H1 (cell line): ENCODE measurements at regions not wholly inside any gene's neighbourhood (a gene's known extent, or its start where the extent isn't known, plus 50 kb on each side); places are given as distances from the start of the nearest gene placed in this dataset.

Experiments used
- CTCF ChIA-PET: fragments of 300-600 bp; sonication (Branson Sonifier 250); formaldehyde crosslinking; loops from one replicate; lab custom pipeline; 2021; ENCODE audit not compliant: partially characterized antibody; lab: Charles Lee
- POLR2A ChIA-PET: fragments of 300-600 bp; sonication (Branson Sonifier 250); formaldehyde crosslinking; loops from one replicate; lab custom pipeline; 2021; ENCODE audit warnings: inconsistent platforms; ENCODE audit not compliant: partially characterized antibody; lab: Charles Lee
- DNase-seq, 2 experiments: peaks; one replicate each; pipeline versions ENCODE4 v3.0.0 to v3.0.0-alpha.2; 2010 to 2022; ENCODE audit warnings: low spot score in 2 of 2, low read depth in 1 of 2, mixed read lengths in 1 of 2
- FAIRE-seq: peaks from 2 replicates; lab custom pipeline; 2011; peaks lifted over from hg19 to GRCh38; lab: Jason Lieb, UNC
- H2AFZ ChIP-seq: 2 replicates; pipeline ENCODE4 v1.8.1; 2012; ENCODE audit warnings: low read length, inconsistent platforms
- H2AK5ac ChIP-seq: 2 replicates; pipeline ENCODE4 v1.6.1; 2013; ENCODE audit warnings: low read depth, low read length
- H2BK120ac ChIP-seq: replicated peaks from 2 replicates; pipeline ENCODE3; 2013; ENCODE audit warnings: low read depth, low read length, inconsistent platforms
- H2BK12ac ChIP-seq: 2 replicates; pipeline ENCODE4 v1.6.1; 2013; ENCODE audit warnings: low read depth, low read length
- H2BK15ac ChIP-seq: 2 replicates; pipeline ENCODE4 v1.6.1; 2013; ENCODE audit warnings: low read length
- H2BK20ac ChIP-seq: 2 replicates; pipeline ENCODE4 v1.6.1; 2013; ENCODE audit warnings: low read length
- H2BK5ac ChIP-seq: 2 replicates; pipeline ENCODE4 v1.6.1; 2013; ENCODE audit warnings: low read depth, low read length
- H3K14ac ChIP-seq: 2 replicates; pipeline ENCODE4 v1.6.1; 2013; ENCODE audit warnings: inconsistent platforms; ENCODE audit not compliant: insufficient read length
- H3K18ac ChIP-seq: 2 replicates; pipeline ENCODE4 v1.6.1; 2013; ENCODE audit warnings: low read length; ENCODE audit errors: extremely low read depth
- H3K23ac ChIP-seq: 2 replicates; pipeline ENCODE4 v1.6.1; 2013; ENCODE audit warnings: inconsistent platforms; ENCODE audit not compliant: insufficient read length
- H3K23me2 ChIP-seq: 2 replicates; pipeline ENCODE4 v1.6.1; 2013; ENCODE audit warnings: low read depth, low read length
- H3K27ac ChIP-seq: 2 replicates; pipeline ENCODE4 v1.6.1; 2011; ENCODE audit warnings: low read depth, low read length, inconsistent platforms
- H3K27me3 ChIP-seq, 4 experiments: replicated peaks in 1 of 4; 1 replicate in 1 of 4; 2 replicates in 3 of 4; pipeline versions ENCODE4 v1.6.1 to v1.8.1; 2011 to 2013; ENCODE audit warnings: low read length in 3 of 4, mild to moderate bottlenecking in 3 of 4, inconsistent platforms in 2 of 4, mixed read lengths in 2 of 4, moderate library complexity in 1 of 4; ENCODE audit not compliant: control insufficient read depth in 3 of 4, insufficient read depth in 3 of 4; ENCODE audit errors: extremely low read depth in 1 of 4
- H3K36me3 ChIP-seq, 4 experiments: 2 replicates each; pipeline versions ENCODE4 v1.6.1 to v1.8.1; 2011 to 2013; ENCODE audit warnings: mild to moderate bottlenecking in 4 of 4, low read length in 3 of 4, moderate library complexity in 2 of 4, control low read depth in 1 of 4, inconsistent platforms in 1 of 4; ENCODE audit not compliant: insufficient read depth in 4 of 4, control insufficient read depth in 2 of 4
- H3K4ac ChIP-seq: replicated peaks from 2 replicates; pipeline ENCODE3; 2013; ENCODE audit warnings: low read length, low read depth, mixed read lengths, inconsistent platforms; ENCODE audit not compliant: insufficient read length
- H3K4me1 ChIP-seq, 4 experiments: replicated peaks in 1 of 4; 1 replicate in 1 of 4; 2 replicates in 3 of 4; pipeline versions ENCODE4 v1.6.1 to v1.8.1; 2011 to 2013; ENCODE audit warnings: low read length in 3 of 4, inconsistent platforms in 2 of 4, mixed read lengths in 1 of 4; ENCODE audit not compliant: insufficient read depth in 4 of 4, control insufficient read depth in 3 of 4
- H3K4me2 ChIP-seq, 2 experiments: 2 replicates each; pipeline versions ENCODE4 v1.6.1 to v1.8.1; 2011 to 2013; ENCODE audit warnings: low read depth in 2 of 2, low read length in 2 of 2, control low read depth in 1 of 2, inconsistent platforms in 1 of 2, mild to moderate bottlenecking in 1 of 2; ENCODE audit not compliant: insufficient read depth in 1 of 2
- H3K4me3 ChIP-seq, 4 experiments: fragments of 200-600, 300-600 bp in 1 of 4; sonication (generic), shearing (Covaris generic), sonication (Bioruptor Twin) in 1 of 4; 2 replicates each; pipeline versions ENCODE4 v1.5.1 to v1.8.1; 2011 to 2016; ENCODE audit warnings: low read length in 4 of 4, low read depth in 3 of 4, control low read depth in 2 of 4, inconsistent platforms in 2 of 4, mild to moderate bottlenecking in 2 of 4, mixed read lengths in 1 of 4, moderate library complexity in 1 of 4; ENCODE audit not compliant: insufficient read depth in 2 of 4; ENCODE audit errors: extremely low read depth in 1 of 4
- H3K56ac ChIP-seq: replicated peaks from 2 replicates; pipeline ENCODE3; 2013; ENCODE audit warnings: low read depth, mild to moderate bottlenecking, mixed read lengths, low read length, inconsistent platforms; ENCODE audit not compliant: insufficient read length
- H3K79me1 ChIP-seq: 2 replicates; pipeline ENCODE4 v1.6.1; 2013; ENCODE audit warnings: low read depth, low read length, control low read depth
- H3K79me2 ChIP-seq, 2 experiments: 2 replicates each; pipeline versions ENCODE4 v1.6.1 to v1.8.1; 2012 to 2013; ENCODE audit warnings: low read length in 2 of 2, mild to moderate bottlenecking in 2 of 2, inconsistent platforms in 1 of 2; ENCODE audit not compliant: insufficient read depth in 2 of 2, control insufficient read depth in 1 of 2
- H3K9ac ChIP-seq, 4 experiments: replicated peaks in 1 of 4; 1 replicate in 1 of 4; 2 replicates in 3 of 4; pipeline versions ENCODE4 v1.6.1 to v1.8.1; 2011 to 2013; ENCODE audit warnings: low read depth in 3 of 4, low read length in 3 of 4, control low read depth in 2 of 4, mild to moderate bottlenecking in 2 of 4, moderate library complexity in 2 of 4, inconsistent platforms in 1 of 4; ENCODE audit errors: extremely low read depth in 1 of 4
- H3K9me3 ChIP-seq, 2 experiments: 2 replicates each; pipeline versions ENCODE4 v1.6.1 to v1.8.1; 2012 to 2013; ENCODE audit warnings: mild to moderate bottlenecking in 2 of 2, moderate library complexity in 2 of 2, control low read depth in 1 of 2, inconsistent platforms in 1 of 2, low read depth in 1 of 2, low read length in 1 of 2, mixed read lengths in 1 of 2; ENCODE audit not compliant: insufficient read depth in 2 of 2
- H4K20me1 ChIP-seq, 2 experiments: replicated peaks in 1 of 2; 2 replicates each; pipeline versions ENCODE3 to v1.8.1; 2011 to 2013; ENCODE audit warnings: inconsistent platforms in 2 of 2, low read length in 2 of 2, mild to moderate bottlenecking in 1 of 2; ENCODE audit not compliant: insufficient read depth in 2 of 2, control insufficient read depth in 1 of 2
- H4K5ac ChIP-seq: 2 replicates; pipeline ENCODE4 v1.6.1; 2013; ENCODE audit warnings: low read length, low read depth, mixed read lengths, inconsistent platforms; ENCODE audit not compliant: insufficient read length
- H4K8ac ChIP-seq: 2 replicates; pipeline ENCODE4 v1.8.0; 2013; ENCODE audit warnings: mild to moderate bottlenecking, moderate library complexity, low read length, inconsistent platforms; ENCODE audit not compliant: insufficient read depth; ENCODE audit errors: extremely low read depth
- H4K91ac ChIP-seq: replicated peaks from 2 replicates; pipeline ENCODE3; 2013; ENCODE audit warnings: low read length, mixed read lengths, inconsistent platforms; ENCODE audit not compliant: insufficient read length
- ATF2 ChIP-seq: IDR thresholded peaks from 2 replicates; pipeline ENCODE4 v1.6.1; 2012; ENCODE audit warnings: low read length, inconsistent platforms
- EZH2 ChIP-seq: fragments of 200-600 bp; sonication (generic); IDR thresholded peaks from 2 replicates; pipeline ENCODE4 v1.7.1; 2012; ENCODE audit warnings: low read depth, mild to moderate bottlenecking, moderate library complexity, low read length, inconsistent platforms; ENCODE audit not compliant: severe bottlenecking
- FOSL1 ChIP-seq: IDR thresholded peaks from 2 replicates; pipeline ENCODE4 v1.6.1; 2011; ENCODE audit warnings: mild to moderate bottlenecking, low read depth, low read length, moderate library complexity; ENCODE audit not compliant: insufficient read depth
- GABPA ChIP-seq: IDR thresholded peaks from 2 replicates; pipeline ENCODE4 v1.6.1; 2011; ENCODE audit warnings: mild to moderate bottlenecking, low read length, moderate library complexity, borderline replicate concordance; ENCODE audit not compliant: insufficient read depth
- GTF2F1 ChIP-seq: IDR thresholded peaks from 2 replicates; pipeline ENCODE4 v1.6.1; 2012; ENCODE audit warnings: low read depth, low read length, improper control_type of control experiment, borderline replicate concordance
- NANOG ChIP-seq: IDR thresholded peaks from 2 replicates; pipeline ENCODE4 v1.6.1; 2011; ENCODE audit warnings: low read length, low read depth, mild to moderate bottlenecking, inconsistent platforms; ENCODE audit not compliant: insufficient read depth, poor library complexity, severe bottlenecking
- NRF1 ChIP-seq: IDR thresholded peaks from 2 replicates; pipeline ENCODE4 v1.6.1; 2011; ENCODE audit warnings: mild to moderate bottlenecking, low read depth, low read length, improper control_type of control experiment
- SAP30 ChIP-seq: fragments of 300-600 bp; sonication (generic); IDR thresholded peaks from 2 replicates; pipeline ENCODE4 v1.7.1; 2012; ENCODE audit warnings: low read length, moderate library complexity, mild to moderate bottlenecking, inconsistent platforms; ENCODE audit not compliant: insufficient read depth, insufficient replicate concordance
- SIX5 ChIP-seq: IDR thresholded peaks from 2 replicates; pipeline ENCODE4 v1.6.1; 2011; ENCODE audit warnings: mild to moderate bottlenecking, low read depth, low read length
- SP4 ChIP-seq: IDR thresholded peaks from 2 replicates; pipeline ENCODE4 v1.6.1; 2012; ENCODE audit warnings: low read length, inconsistent platforms
- TAF7 ChIP-seq: optimal IDR thresholded peaks from 2 replicates; pipeline ENCODE3; 2011; ENCODE audit warnings: low read depth, mild to moderate bottlenecking, inconsistent platforms, low read length, moderate library complexity, borderline replicate concordance
- TEAD4 ChIP-seq: IDR thresholded peaks from 2 replicates; pipeline ENCODE4 v1.6.1; 2012; ENCODE audit warnings: low read depth, low read length, inconsistent platforms, mixed read lengths
- WGBS, 2 experiments: shearing (Covaris generic) in 1 of 2; methylation state at CpG; one replicate each; pipeline versions ENCODE4 v1.1.6 to v1.1.7; 2013 to 2015; ENCODE audit warnings: low lambda C conversion rate in 2 of 2, mixed read lengths in 2 of 2, inconsistent platforms in 1 of 2, low coverage in 1 of 2, missing lambda C conversion rate in 1 of 2; ENCODE audit not compliant: insufficient replicate concordance in 2 of 2, insufficient coverage in 1 of 2, insufficient read length in 1 of 2; ENCODE audit errors: extremely low coverage in 1 of 2, missing lambda C conversion rate in 1 of 2; 5-methylcytosine and 5-hydroxymethylcytosine counted together

- Histone ChIP-seq H3K79me1 (0 out of 2 replicates have a peak, but pooled peaks cover 2% of the 10 kb centered on the region), H3K23ac (no peak overlapping the region), H3K18ac (no peak overlapping the region), H4K5ac (no peak overlapping the region), H2AK5ac (no peak overlapping the region), H2BK15ac (no peak overlapping the region), H4K8ac (no peak overlapping the region), H2AFZ (no peak overlapping the region), H3K4me3 (no peak overlapping the region), H3K27me3 (no peaks in the 10 kb centered on the region), H3K36me3 (no peaks in the 10 kb centered on the region), H3K9me3 (no peaks in the 10 kb centered on the region), H4K20me1 (no peaks in the 10 kb centered on the region), H3K4ac (no peak overlapping the region), H4K91ac (no peak overlapping the region), H2BK120ac (no peak overlapping the region), H3K4me2 (no peak overlapping the region), H2BK20ac (no peak overlapping the region), H3K9ac (no peak overlapping the region), H3K14ac (no peak overlapping the region), H3K79me2 (no peaks in the 10 kb centered on the region), H3K56ac (no peak overlapping the region), H3K23me2 (no peaks in the 10 kb centered on the region), H3K4me1 (peaks cover 0 to 2% (median 0%) of the 10 kb centered on the region in 4 experiments; a peak in 1 of 7 replicates), H2BK5ac (no peak overlapping the region), H2BK12ac (no peak overlapping the region), H3K27ac (no peak overlapping the region)
- DNase-seq (no peak), FAIRE-seq (no peak)
- ChIA-PET CTCF (interaction anchor here (0.5 to 1.6 kb wide), 5 partner anchors 10 to 118 kb away, joined by 3 to 6 read pairs (median 5); no protein-coding TSS in a partner anchor), POLR2A (no interaction called here)
- TF ChIP-seq TAF7 = no peak
- no peak for TF ChIP-seq TEAD4
- TF ChIP-seq NANOG = no peak
- no peak for TF ChIP-seq NRF1
- TF ChIP-seq EZH2 = no peak
- TF ChIP-seq FOSL1 = no peak
- no peak for TF ChIP-seq ATF2
- no peak for TF ChIP-seq GABPA
- TF ChIP-seq SAP30 = no peak
- TF ChIP-seq SP4 = no peak
- no peak for TF ChIP-seq GTF2F1
- TF ChIP-seq SIX5 = no peak
- WGBS, 2 experiments = 82% methylated on average over 1 of the region's 1 CpG; no CpG with 5 or more reads in 1 of the 2 experiments
These were observed 55.1 kb upstream of the PGRMC2 start for GRCh38 chr4:128342762-128343161.
